ENCODE measurements at regions not wholly inside any gene's neighbourhood (a gene's known extent, or its start where the extent isn't known, plus 50 kb on each side); places are given as distances from the start of the nearest gene placed in this dataset.
"Not testable (repeated sequence)": the region's sequence is repeated elsewhere in the genome, so short reads cannot be mapped to it uniquely, and the experiment has no call there.

GRCh38 chr22:22296047-22296446 is 51.5 kb downstream of the VPREB1 start:
- not testable (repeated sequence) for H3K9me3 ChIP-seq (ENCODE audit: low read depth, low read length); H3K9ac ChIP-seq (ENCODE audit: insufficient read length); H3K27ac ChIP-seq; H3K4me3 ChIP-seq; H3K36me3 ChIP-seq (ENCODE audit: insufficient read depth, low read length); DNase-seq (ENCODE audit: low read depth, low spot score)

GRCh38 chr22:22297159-22297793 is 52.7 kb downstream of the VPREB1 start:
- not testable (repeated sequence) for H3K9me3 ChIP-seq (ENCODE audit: low read depth, low read length); H3K36me3 ChIP-seq (ENCODE audit: insufficient read depth, low read length); H3K27ac ChIP-seq; DNase-seq (ENCODE audit: low read depth, low spot score)
- Histone ChIP-seq H3K9ac (ENCODE audit: insufficient read length) (peak overlapping the region; percentile 59), H3K4me3 (peak overlapping the region; percentile 82)

GRCh38 chr22:22297794-22298653 is 53.4 kb downstream of the VPREB1 start:
- 0 out of 2 replicates have a peak, but pooled peaks have one; percentile 68 for TF ChIP-seq POLR2AphosphoS5 (IDR thresholded peaks at IDR 0.05; ENCODE audit: borderline replicate concordance, low read depth, low read length)
- not testable (repeated sequence) for H3K27ac ChIP-seq; H3K36me3 ChIP-seq (ENCODE audit: insufficient read depth, low read length); DNase-seq (ENCODE audit: low read depth, low spot score); H3K9me3 ChIP-seq (ENCODE audit: low read depth, low read length)
- peak overlapping the region; percentile 72 for H3K9ac ChIP-seq (ENCODE audit: insufficient read length)
- H3K4me3 ChIP-seq: peak overlapping the region; percentile 82

GRCh38 chr22:22298654-22299009 is 54.0 kb downstream of the VPREB1 start:
- DNase-seq (ENCODE audit: low read depth, low spot score); H3K27ac ChIP-seq; H3K36me3 ChIP-seq (ENCODE audit: insufficient read depth, low read length); H3K9me3 ChIP-seq (ENCODE audit: low read depth, low read length): not testable (repeated sequence)
- peak overlapping the region; percentile 82 for H3K4me3 ChIP-seq
- H3K9ac ChIP-seq (ENCODE audit: insufficient read length): peak overlapping the region; percentile 72

GRCh38 chr22:22300511-22300910 is 55.9 kb downstream of the VPREB1 start:
- not testable (repeated sequence) for H3K9me3 ChIP-seq (ENCODE audit: low read depth, low read length); DNase-seq (ENCODE audit: low read depth, low spot score); H3K27ac ChIP-seq; H3K9ac ChIP-seq (ENCODE audit: insufficient read length); H3K36me3 ChIP-seq (ENCODE audit: insufficient read depth, low read length); H3K4me3 ChIP-seq

GRCh38 chr22:22300946-22301345 is 56.4 kb downstream of the VPREB1 start:
- not testable (repeated sequence) for H3K4me3 ChIP-seq; H3K9ac ChIP-seq (ENCODE audit: insufficient read length); H3K9me3 ChIP-seq (ENCODE audit: low read depth, low read length); DNase-seq (ENCODE audit: low read depth, low spot score); H3K36me3 ChIP-seq (ENCODE audit: insufficient read depth, low read length); H3K27ac ChIP-seq

- Histone ChIP-seq H3K9ac (ENCODE audit: insufficient read length) (no peak overlapping the region), H3K27ac (no peak overlapping the region), H3K9me3 (ENCODE audit: low read depth, low read length) (no peaks in the 10 kb centered on the region), H3K36me3 (ENCODE audit: insufficient read depth, low read length) (no peaks in the 10 kb centered on the region; the same call in 1 of the 2 replicates), H3K4me3 (no peak overlapping the region)
- no peak for DNase-seq (ENCODE audit: low read depth, low spot score)
- TF ChIP-seq FOXP2 (optimal IDR thresholded peaks at IDR 0.05; ENCODE audit: control extremely low read depth, extremely low read length, insufficient read depth) (no peak), POLR2AphosphoS5 (IDR thresholded peaks at IDR 0.05; ENCODE audit: borderline replicate concordance, low read depth, low read length) (no peak), EZH2 (IDR thresholded peaks at IDR 0.05) (no peak)
Measured at GRCh38 chr22:22316589-22316988, 72.0 kb downstream of the VPREB1 start.

- Histone ChIP-seq H3K27ac (no peak overlapping the region), H3K9me3 (ENCODE audit: low read depth, low read length) (no peaks in the 10 kb centered on the region), H3K4me3 (no peak overlapping the region), H3K9ac (ENCODE audit: insufficient read length) (no peak overlapping the region), H3K36me3 (ENCODE audit: insufficient read depth, low read length) (no peaks in the 10 kb centered on the region; the same call in 1 of the 2 replicates)
- DNase-seq (ENCODE audit: low read depth, low spot score): no peak
- TF ChIP-seq POLR2AphosphoS5 (IDR thresholded peaks at IDR 0.05; ENCODE audit: borderline replicate concordance, low read depth, low read length) (no peak), EZH2 (IDR thresholded peaks at IDR 0.05) (no peak), FOXP2 (optimal IDR thresholded peaks at IDR 0.05; ENCODE audit: control extremely low read depth, extremely low read length, insufficient read depth) (no peak)
Measured at GRCh38 chr22:22318723-22319465, 74.3 kb downstream of the VPREB1 start.

GRCh38 chr22:22321743-22322611 is 77.4 kb downstream of the VPREB1 start:
- not testable (repeated sequence) for H3K9me3 ChIP-seq (ENCODE audit: low read depth, low read length); H3K36me3 ChIP-seq (ENCODE audit: insufficient read depth, low read length); H3K9ac ChIP-seq (ENCODE audit: insufficient read length); H3K27ac ChIP-seq; H3K4me3 ChIP-seq
- peak; percentile 6 for DNase-seq (ENCODE audit: low read depth, low spot score)

All from SK-N-MC (cell line).